NCI-H2196 (cell line): ENCODE measurements at regions not wholly inside any gene's neighbourhood (a gene's known extent, or its start where the extent isn't known, plus 50 kb on each side); places are given as distances from the start of the nearest gene placed in this dataset.

Experiments used
- DNase-seq: peaks from one replicate; lab custom pipeline; 2025; ENCODE audit not compliant: unreplicated experiment; lab: John Stamatoyannopoulos, UW

GRCh38 chr11:70569618-70569890 is 171.2 kb downstream of the CTTN start:
- DNase-seq = no peak

GRCh38 chr11:70569996-70570692 is 171.8 kb downstream of the CTTN start:
- no peak for DNase-seq

- DNase-seq = no peak
These were observed 172.5 kb downstream of the CTTN start for GRCh38 chr11:70570693-70571395.

- DNase-seq = no peak
These were observed 174.6 kb downstream of the CTTN start for GRCh38 chr11:70572974-70573260.

GRCh38 chr11:70573701-70574151 is 175.4 kb downstream of the CTTN start:
- DNase-seq = no peak

- no peak for DNase-seq
These were observed 176.5 kb downstream of the CTTN start for GRCh38 chr11:70574725-70575347.

GRCh38 chr11:70575396-70576060 is 177.2 kb downstream of the CTTN start:
- no peak for DNase-seq

GRCh38 chr11:70577258-70577603 is 178.9 kb downstream of the CTTN start:
- no peak for DNase-seq

- no peak for DNase-seq
These were observed 179.6 kb downstream of the CTTN start for GRCh38 chr11:70577948-70578347.

GRCh38 chr11:70578371-70578770 is 180.0 kb downstream of the CTTN start:
- DNase-seq = no peak

GRCh38 chr11:70578831-70579230 is 180.5 kb downstream of the CTTN start:
- DNase-seq = no peak

- no peak for DNase-seq
These were observed 181.1 kb downstream of the CTTN start for GRCh38 chr11:70579316-70579955.

GRCh38 chr11:70580036-70580805 is 181.9 kb downstream of the CTTN start:
- no peak for DNase-seq

- no peak for DNase-seq
These were observed 183.9 kb downstream of the CTTN start for GRCh38 chr11:70581991-70582885.

- DNase-seq = no peak
These were observed 184.7 kb downstream of the CTTN start for GRCh38 chr11:70582886-70583641.

GRCh38 chr11:70583781-70584218 is 185.5 kb downstream of the CTTN start:
- no peak for DNase-seq

- DNase-seq = no peak
These were observed 186.3 kb downstream of the CTTN start for GRCh38 chr11:70584498-70585235.

- no peak for DNase-seq
These were observed 186.9 kb downstream of the CTTN start for GRCh38 chr11:70585236-70585545.
